ENCODE measurements at regions not wholly inside any gene's neighbourhood (a gene's known extent, or its start where the extent isn't known, plus 50 kb on each side); places are given as distances from the start of the nearest gene placed in this dataset.

GRCh38 chr3:59153648-59154047 lies 103.8 kb upstream of the CFAP20DC start:
- CTCF ChIA-PET, result no interaction called here
- Mint-ChIP-seq H3K4me1 (no peaks in the 10 kb centered on the region), H3K4me3 (no peak overlapping the region), H3K27ac (no peak overlapping the region), H3K27me3 (peaks cover 18% of the 10 kb centered on the region), H3K36me3 (ENCODE audit: low read depth) (no peaks in the 10 kb centered on the region), H3K9me3 (peaks cover 5% of the 10 kb centered on the region)
- no peak for DNase-seq
- POLR2A ChIA-PET, result no interaction called here

GRCh38 chr3:59152943-59153342 lies 103.1 kb upstream of the CFAP20DC start:
- CTCF ChIA-PET, result no interaction called here
- Mint-ChIP-seq H3K27ac (no peak overlapping the region), H3K4me1 (no peaks in the 10 kb centered on the region), H3K4me3 (no peak overlapping the region), H3K27me3 (peaks cover 18% of the 10 kb centered on the region), H3K36me3 (ENCODE audit: low read depth) (no peaks in the 10 kb centered on the region), H3K9me3 (peaks cover 5% of the 10 kb centered on the region)
- no peak for DNase-seq
- POLR2A ChIA-PET, result no interaction called here

- Mint-ChIP-seq H3K27ac (no peak overlapping the region), H3K27me3 (peaks cover 19% of the 10 kb centered on the region), H3K36me3 (ENCODE audit: low read depth) (no peaks in the 10 kb centered on the region), H3K4me1 (no peaks in the 10 kb centered on the region), H3K4me3 (no peak overlapping the region), H3K9me3 (peaks cover 8% of the 10 kb centered on the region)
- ChIA-PET CTCF (no interaction called here), POLR2A (no interaction called here)
- no peak for DNase-seq
These were observed 100.2 kb upstream of the CFAP20DC start for GRCh38 chr3:59150039-59150438.

GRCh38 chr3:59149166-59149565 lies 99.3 kb upstream of the CFAP20DC start:
- ChIA-PET CTCF (interaction anchor here (0.6 kb wide), 1 partner anchor 417 kb away, joined by 3 read pairs; no protein-coding TSS in a partner anchor), POLR2A (no interaction called here)
- H3K4me3 Mint-ChIP-seq, result no peak overlapping the region
- peaks cover 8% of the 10 kb centered on the region for H3K9me3 Mint-ChIP-seq
- no peaks in the 10 kb centered on the region for H3K36me3 Mint-ChIP-seq (ENCODE audit: low read depth)
- no peak overlapping the region for H3K27ac Mint-ChIP-seq
- H3K4me1 Mint-ChIP-seq, result no peaks in the 10 kb centered on the region
- peaks cover 19% of the 10 kb centered on the region for H3K27me3 Mint-ChIP-seq
- no peak for DNase-seq

GRCh38 chr3:59143447-59143846 lies 93.6 kb upstream of the CFAP20DC start:
- Mint-ChIP-seq H3K9me3 (peaks cover 3% of the 10 kb centered on the region), H3K36me3 (ENCODE audit: low read depth) (no peaks in the 10 kb centered on the region), H3K27me3 (peaks cover 4% of the 10 kb centered on the region), H3K27ac (no peak overlapping the region), H3K4me1 (no peaks in the 10 kb centered on the region), H3K4me3 (no peak overlapping the region)
- ChIA-PET POLR2A (no interaction called here), CTCF (no interaction called here)
- no peak for DNase-seq

GRCh38 chr3:59142556-59142955 lies 92.7 kb upstream of the CFAP20DC start:
- DNase-seq, result no peak
- peaks cover 4% of the 10 kb centered on the region for H3K27me3 Mint-ChIP-seq
- no peak overlapping the region for H3K4me3 Mint-ChIP-seq
- no peaks in the 10 kb centered on the region for H3K36me3 Mint-ChIP-seq (ENCODE audit: low read depth)
- no peaks in the 10 kb centered on the region for H3K4me1 Mint-ChIP-seq
- ChIA-PET POLR2A (no interaction called here), CTCF (no interaction called here)
- H3K9me3 Mint-ChIP-seq, result peaks cover 3% of the 10 kb centered on the region
- H3K27ac Mint-ChIP-seq, result no peak overlapping the region

- no peak overlapping the region for H3K27ac Mint-ChIP-seq
- no peak for DNase-seq
- H3K36me3 Mint-ChIP-seq (ENCODE audit: low read depth), result no peaks in the 10 kb centered on the region
- peaks cover 2% of the 10 kb centered on the region for H3K27me3 Mint-ChIP-seq
- ChIA-PET POLR2A (no interaction called here), CTCF (interaction anchor here (0.6 kb wide), 1 partner anchor 1217 kb away, joined by 4 read pairs; no protein-coding TSS in a partner anchor)
- no peaks in the 10 kb centered on the region for H3K9me3 Mint-ChIP-seq
- no peaks in the 10 kb centered on the region for H3K4me1 Mint-ChIP-seq
- no peak overlapping the region for H3K4me3 Mint-ChIP-seq
These were observed 89.1 kb upstream of the CFAP20DC start for GRCh38 chr3:59138966-59139365.

- POLR2A ChIA-PET, result no interaction called here
- H3K4me3 Mint-ChIP-seq, result no peak overlapping the region
- H3K27me3 Mint-ChIP-seq, result peaks cover 2% of the 10 kb centered on the region
- CTCF ChIA-PET, result no interaction called here
- no peak for DNase-seq
- no peaks in the 10 kb centered on the region for H3K36me3 Mint-ChIP-seq (ENCODE audit: low read depth)
- no peak overlapping the region for H3K27ac Mint-ChIP-seq
- no peaks in the 10 kb centered on the region for H3K9me3 Mint-ChIP-seq
- no peaks in the 10 kb centered on the region for H3K4me1 Mint-ChIP-seq
These were observed 87.6 kb upstream of the CFAP20DC start for GRCh38 chr3:59137415-59137814.

GRCh38 chr3:59136081-59136480 lies 86.3 kb upstream of the CFAP20DC start:
- no peaks in the 10 kb centered on the region for H3K4me1 Mint-ChIP-seq
- no peak overlapping the region for H3K27ac Mint-ChIP-seq
- no peak for DNase-seq
- no peaks in the 10 kb centered on the region for H3K9me3 Mint-ChIP-seq
- CTCF ChIA-PET, result no interaction called here
- POLR2A ChIA-PET, result no interaction called here
- no peaks in the 10 kb centered on the region for H3K36me3 Mint-ChIP-seq (ENCODE audit: low read depth)
- peaks cover 2% of the 10 kb centered on the region for H3K27me3 Mint-ChIP-seq
- no peak overlapping the region for H3K4me3 Mint-ChIP-seq

GRCh38 chr3:59135096-59135495 lies 85.3 kb upstream of the CFAP20DC start:
- Mint-ChIP-seq H3K4me3 (no peak overlapping the region), H3K4me1 (no peaks in the 10 kb centered on the region), H3K27ac (no peak overlapping the region), H3K36me3 (ENCODE audit: low read depth) (no peaks in the 10 kb centered on the region), H3K9me3 (no peaks in the 10 kb centered on the region), H3K27me3 (peaks cover 2% of the 10 kb centered on the region)
- CTCF ChIA-PET, result no interaction called here
- POLR2A ChIA-PET, result no interaction called here
- DNase-seq, result no peak

- POLR2A ChIA-PET, result no interaction called here
- no peak overlapping the region for H3K4me3 Mint-ChIP-seq
- no peak overlapping the region for H3K27ac Mint-ChIP-seq
- no peaks in the 10 kb centered on the region for H3K36me3 Mint-ChIP-seq (ENCODE audit: low read depth)
- CTCF ChIA-PET, result no interaction called here
- H3K9me3 Mint-ChIP-seq, result no peaks in the 10 kb centered on the region
- DNase-seq, result no peak
- no peaks in the 10 kb centered on the region for H3K4me1 Mint-ChIP-seq
- peaks cover 2% of the 10 kb centered on the region for H3K27me3 Mint-ChIP-seq
These were observed 83.5 kb upstream of the CFAP20DC start for GRCh38 chr3:59133311-59133710.

GRCh38 chr3:59131016-59131766 lies 81.4 kb upstream of the CFAP20DC start:
- no peaks in the 10 kb centered on the region for H3K36me3 Mint-ChIP-seq (ENCODE audit: low read depth)
- H3K27ac Mint-ChIP-seq, result no peak overlapping the region
- POLR2A ChIA-PET, result no interaction called here
- CTCF ChIA-PET, result no interaction called here
- peaks cover 3% of the 10 kb centered on the region for H3K27me3 Mint-ChIP-seq
- H3K4me3 Mint-ChIP-seq, result no peak overlapping the region
- H3K9me3 Mint-ChIP-seq, result no peaks in the 10 kb centered on the region
- no peak for DNase-seq
- H3K4me1 Mint-ChIP-seq, result no peaks in the 10 kb centered on the region

GRCh38 chr3:59128685-59129084 lies 78.9 kb upstream of the CFAP20DC start:
- H3K9me3 Mint-ChIP-seq, result no peaks in the 10 kb centered on the region
- no peak overlapping the region for H3K4me3 Mint-ChIP-seq
- no peaks in the 10 kb centered on the region for H3K36me3 Mint-ChIP-seq (ENCODE audit: low read depth)
- no peak overlapping the region for H3K27ac Mint-ChIP-seq
- peaks cover 1% of the 10 kb centered on the region for H3K27me3 Mint-ChIP-seq
- no peak for DNase-seq
- H3K4me1 Mint-ChIP-seq, result no peaks in the 10 kb centered on the region
- CTCF ChIA-PET, result no interaction called here
- POLR2A ChIA-PET, result no interaction called here

- H3K4me3 Mint-ChIP-seq, result no peak overlapping the region
- H3K9me3 Mint-ChIP-seq, result no peaks in the 10 kb centered on the region
- ChIA-PET POLR2A (no interaction called here), CTCF (no interaction called here)
- no peak for DNase-seq
- H3K36me3 Mint-ChIP-seq (ENCODE audit: low read depth), result no peaks in the 10 kb centered on the region
- no peak overlapping the region for H3K27ac Mint-ChIP-seq
- peaks cover 5% of the 10 kb centered on the region for H3K27me3 Mint-ChIP-seq
- H3K4me1 Mint-ChIP-seq, result no peaks in the 10 kb centered on the region
These were observed 77.2 kb upstream of the CFAP20DC start for GRCh38 chr3:59127071-59127470.
